ENCODE measurements at regions not wholly inside any gene's neighbourhood (a gene's known extent, or its start where the extent isn't known, plus 50 kb on each side); places are given as distances from the start of the nearest gene placed in this dataset.

DNA sequence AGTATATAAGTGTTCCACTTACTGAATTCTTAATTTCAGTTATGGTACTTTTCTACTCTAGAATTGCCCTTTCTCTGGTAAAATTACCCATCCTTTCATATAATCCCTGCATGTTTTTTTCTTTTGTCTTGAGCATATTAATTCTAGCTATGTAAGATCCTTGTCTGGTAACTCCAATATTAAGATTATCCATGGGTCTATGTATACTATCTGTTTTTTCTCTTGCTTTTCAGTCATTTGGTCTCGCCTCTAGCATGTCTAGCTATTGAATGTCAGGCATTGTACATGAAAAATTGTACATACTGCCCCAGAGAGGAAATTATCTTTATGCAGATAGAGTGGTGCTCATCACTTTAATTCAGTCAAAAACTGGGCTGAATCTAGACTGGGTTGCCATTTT, 50.4 kb upstream of the CALM3 start:
- no peak for DNase-seq
- H4K8ac ChIP-seq (replicated peaks; ENCODE audit: insufficient read length, low read depth, low read length) = no peak overlapping the region
- no peak overlapping the region for H2BK20ac ChIP-seq (ENCODE audit: low read depth, low read length, poor library complexity, severe bottlenecking)
- no peak overlapping the region for H2BK120ac ChIP-seq (ENCODE audit: low read depth, low read length, poor library complexity, severe bottlenecking)
- H3K79me1 ChIP-seq (ENCODE audit: insufficient read depth, low read depth, low read length, poor library complexity, severe bottlenecking) = no peaks in the 10 kb centered on the region
- H3K27me3 Mint-ChIP-seq (ENCODE audit: low read depth) = peaks cover 25% of the 10 kb centered on the region
- no peak overlapping the region for H4K91ac ChIP-seq (ENCODE audit: insufficient read length, low read depth, low read length)
- H3K4ac ChIP-seq (ENCODE audit: low read depth, low read length) = no peak overlapping the region
- H2BK5ac ChIP-seq (ENCODE audit: insufficient read length, low read length) = no peak overlapping the region
- no peak overlapping the region; a peak in 1 of 5 replicates for H3K4me3 Mint-ChIP-seq
- peaks cover 8% of the 10 kb centered on the region for H3K9me3 ChIP-seq (ENCODE audit: control insufficient read depth, low read depth, low read length)
- no peak overlapping the region for H3K14ac ChIP-seq (ENCODE audit: insufficient read depth, low read length)
- no peak overlapping the region for H3K56ac ChIP-seq (ENCODE audit: insufficient read length, low read depth, low read length)
- H3K9me3 Mint-ChIP-seq = peaks cover 28 to 33% of the 10 kb centered on the region in 2 experiments
- no peak overlapping the region for H3K27ac ChIP-seq (ENCODE audit: insufficient read length, low read depth, low read length)
- no peak overlapping the region for H2BK15ac ChIP-seq (ENCODE audit: low read depth, low read length)
- TF ChIP-seq, protein P1, sequence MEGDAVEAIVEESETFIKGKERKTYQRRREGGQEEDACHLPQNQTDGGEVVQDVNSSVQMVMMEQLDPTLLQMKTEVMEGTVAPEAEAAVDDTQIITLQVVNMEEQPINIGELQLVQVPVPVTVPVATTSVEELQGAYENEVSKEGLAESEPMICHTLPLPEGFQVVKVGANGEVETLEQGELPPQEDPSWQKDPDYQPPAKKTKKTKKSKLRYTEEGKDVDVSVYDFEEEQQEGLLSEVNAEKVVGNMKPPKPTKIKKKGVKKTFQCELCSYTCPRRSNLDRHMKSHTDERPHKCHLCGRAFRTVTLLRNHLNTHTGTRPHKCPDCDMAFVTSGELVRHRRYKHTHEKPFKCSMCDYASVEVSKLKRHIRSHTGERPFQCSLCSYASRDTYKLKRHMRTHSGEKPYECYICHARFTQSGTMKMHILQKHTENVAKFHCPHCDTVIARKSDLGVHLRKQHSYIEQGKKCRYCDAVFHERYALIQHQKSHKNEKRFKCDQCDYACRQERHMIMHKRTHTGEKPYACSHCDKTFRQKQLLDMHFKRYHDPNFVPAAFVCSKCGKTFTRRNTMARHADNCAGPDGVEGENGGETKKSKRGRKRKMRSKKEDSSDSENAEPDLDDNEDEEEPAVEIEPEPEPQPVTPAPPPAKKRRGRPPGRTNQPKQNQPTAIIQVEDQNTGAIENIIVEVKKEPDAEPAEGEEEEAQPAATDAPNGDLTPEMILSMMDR (conservative IDR thresholded peaks at IDR 0.05) = no peak
- H3T11ph ChIP-seq (ENCODE audit: low read length) = no peak overlapping the region
- no peak overlapping the region for H3K9ac ChIP-seq (ENCODE audit: extremely low read depth, insufficient read length, low read length)
- no peaks in the 10 kb centered on the region for H3K79me2 ChIP-seq (ENCODE audit: insufficient read depth, low read length)
- H2BK12ac ChIP-seq (ENCODE audit: insufficient read length, low read depth, low read length) = no peak overlapping the region
- H3K18ac ChIP-seq (ENCODE audit: insufficient read length, low read depth, low read length) = no peak overlapping the region
- no peaks in the 10 kb centered on the region for H4K20me1 ChIP-seq (ENCODE audit: control insufficient read depth, insufficient read depth, insufficient read length)
- WGBS (ENCODE audit: extremely low coverage, insufficient read length, low lambda C conversion rate) = no CpG with 5 or more reads among the region's 1 CpG
- no peak overlapping the region for H3K23ac ChIP-seq (ENCODE audit: insufficient read length, low read depth, low read length)
- H2AK5ac ChIP-seq (ENCODE audit: insufficient read length, low read length) = no peak overlapping the region
- no peak overlapping the region for H2AFZ ChIP-seq (ENCODE audit: low read length)
- no peak overlapping the region for H4K5ac ChIP-seq (ENCODE audit: insufficient read length, low read depth, low read length)
- peaks cover 6 to 13% of the 10 kb centered on the region in 2 experiments for H3K4me1 Mint-ChIP-seq
- H3K23me2 ChIP-seq (ENCODE audit: insufficient read length, low read depth, low read length, poor library complexity, severe bottlenecking) = no peaks in the 10 kb centered on the region
- H3K4me1 ChIP-seq (ENCODE audit: insufficient read depth, low read length) = no peaks in the 10 kb centered on the region
- H3K4me2 ChIP-seq (ENCODE audit: insufficient read depth, insufficient read length, low read length) = no peak overlapping the region
- no peak overlapping the region for H3K27ac Mint-ChIP-seq
- H3K36me3 Mint-ChIP-seq (ENCODE audit: insufficient read depth in 1 of 3, low read depth in 3 of 3) = no peaks in the 10 kb centered on the region
- no peaks in the 10 kb centered on the region for H3K27me3 ChIP-seq (ENCODE audit: insufficient read depth, low read length)

All from H9 (cell line).